Suprapubic skin (tissue), 4 donors: ENCODE measurements at regions not wholly inside any gene's neighbourhood (a gene's known extent, or its start where the extent isn't known, plus 50 kb on each side); places are given as distances from the start of the nearest gene placed in this dataset.

ENCODE experiments used
- DNase-seq, 2 donors: peaks; one replicate each; pipeline ENCODE4 v3.0.0-alpha.2; 2019; ENCODE audit warnings: low spot score in 2 of 2
- H3K27ac ChIP-seq: fragments of 200-600 bp; sonication (generic); one replicate; pipeline ENCODE4 v1.5.1; 2019
- H3K27me3 ChIP-seq: fragments of 200-600 bp; sonication (generic); one replicate; pipeline ENCODE4 v1.5.1; 2019
- H3K36me3 ChIP-seq: fragments of 200-600 bp; sonication (generic); one replicate; pipeline ENCODE4 v1.5.1; 2019
- H3K4me1 ChIP-seq: fragments of 200-600 bp; sonication (generic); one replicate; pipeline ENCODE4 v1.5.1; 2019
- H3K4me3 ChIP-seq: fragments of 200-600 bp; sonication (generic); one replicate; pipeline ENCODE4 v1.5.1; 2019; ENCODE audit warnings: mild to moderate bottlenecking
- H3K9me3 ChIP-seq: fragments of 200-600 bp; sonication (generic); one replicate; pipeline ENCODE4 v1.5.1; 2019
- EP300 ChIP-seq: sonication (generic); formaldehyde crosslinking; IDR thresholded peaks from one replicate; pipeline ENCODE4 v1.6.1; 2017; ENCODE audit warnings: antibody characterized with exemption
- POLR2A ChIP-seq, 2 donors: fragments of 450-650 bp; IDR thresholded peaks; one replicate each; pipeline ENCODE4 v1.6.1; 2017; ENCODE audit warnings: antibody characterized with exemption in 2 of 2, mild to moderate bottlenecking in 2 of 2, moderate library complexity in 2 of 2
- POLR2AphosphoS5 ChIP-seq, 3 donors: sonication (generic); formaldehyde crosslinking; IDR thresholded peaks; one replicate each; pipeline ENCODE4 v1.6.1; 2017; ENCODE audit warnings: antibody characterized with exemption in 3 of 3
- WGBS: methylation state at CpG from one replicate; pipeline ENCODE4 v1.1.5; 2018; 5-methylcytosine and 5-hydroxymethylcytosine counted together
- TF ChIP-seq, protein P1 (sequence below), 2 donors: fragments of 200-600 bp in 1 of 2; fragments of 450-650 bp in 1 of 2; sonication (generic) in 1 of 2; IDR thresholded peaks; one replicate each; pipeline ENCODE4 v1.5.1; 2016 to 2019; ENCODE audit warnings: antibody characterized with exemption in 2 of 2, mild to moderate bottlenecking in 1 of 2, moderate library complexity in 1 of 2

DNA sequence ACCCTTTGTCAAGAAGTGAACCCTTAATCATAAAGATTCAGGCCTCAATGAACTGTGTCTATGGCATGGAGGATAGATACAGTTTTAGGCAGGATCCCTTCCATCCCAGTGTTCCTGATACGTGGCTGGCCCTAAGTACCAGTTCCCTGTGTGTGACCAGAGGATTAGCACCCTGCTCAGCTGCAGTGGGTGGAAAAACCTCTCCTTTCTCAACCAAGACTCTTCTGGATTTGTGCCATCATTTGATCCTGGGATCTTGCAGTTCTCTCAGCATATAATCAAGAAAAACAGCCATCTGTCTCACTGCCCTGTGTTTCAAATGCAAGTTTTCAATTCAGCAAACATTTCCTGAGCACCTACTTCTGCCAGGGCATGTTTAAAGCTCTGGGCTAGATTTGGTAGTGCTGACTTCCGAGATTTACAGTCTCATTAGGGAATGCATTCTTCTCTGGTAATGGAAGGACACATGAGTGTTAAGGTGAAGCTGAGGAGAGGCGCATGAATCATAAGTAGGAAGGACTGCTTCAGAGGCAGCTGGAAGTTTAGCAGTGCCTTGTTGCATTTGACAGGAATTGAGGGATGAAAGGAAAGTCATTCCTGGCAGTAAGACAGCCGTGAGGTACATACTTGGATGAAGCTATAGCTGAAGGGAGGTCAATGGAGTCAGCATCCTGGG is 388.3 kb downstream of the MFSD1 start:
- 51% methylated on average over 4 of the region's 4 CpGs for WGBS
- no peak overlapping the region for H3K27ac ChIP-seq
- H3K9me3 ChIP-seq: no peaks in the 10 kb centered on the region
- H3K36me3 ChIP-seq: no peaks in the 10 kb centered on the region
- H3K4me3 ChIP-seq: no peak overlapping the region
- TF ChIP-seq POLR2A (IDR thresholded peaks at IDR 0.05) (no peak), POLR2AphosphoS5 (IDR thresholded peaks at IDR 0.05) (no peak), EP300 (no peak)
- TF ChIP-seq, protein P1, sequence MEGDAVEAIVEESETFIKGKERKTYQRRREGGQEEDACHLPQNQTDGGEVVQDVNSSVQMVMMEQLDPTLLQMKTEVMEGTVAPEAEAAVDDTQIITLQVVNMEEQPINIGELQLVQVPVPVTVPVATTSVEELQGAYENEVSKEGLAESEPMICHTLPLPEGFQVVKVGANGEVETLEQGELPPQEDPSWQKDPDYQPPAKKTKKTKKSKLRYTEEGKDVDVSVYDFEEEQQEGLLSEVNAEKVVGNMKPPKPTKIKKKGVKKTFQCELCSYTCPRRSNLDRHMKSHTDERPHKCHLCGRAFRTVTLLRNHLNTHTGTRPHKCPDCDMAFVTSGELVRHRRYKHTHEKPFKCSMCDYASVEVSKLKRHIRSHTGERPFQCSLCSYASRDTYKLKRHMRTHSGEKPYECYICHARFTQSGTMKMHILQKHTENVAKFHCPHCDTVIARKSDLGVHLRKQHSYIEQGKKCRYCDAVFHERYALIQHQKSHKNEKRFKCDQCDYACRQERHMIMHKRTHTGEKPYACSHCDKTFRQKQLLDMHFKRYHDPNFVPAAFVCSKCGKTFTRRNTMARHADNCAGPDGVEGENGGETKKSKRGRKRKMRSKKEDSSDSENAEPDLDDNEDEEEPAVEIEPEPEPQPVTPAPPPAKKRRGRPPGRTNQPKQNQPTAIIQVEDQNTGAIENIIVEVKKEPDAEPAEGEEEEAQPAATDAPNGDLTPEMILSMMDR (IDR thresholded peaks at IDR 0.05): no peak
- no peaks in the 10 kb centered on the region for H3K27me3 ChIP-seq
- H3K4me1 ChIP-seq: no peaks in the 10 kb centered on the region
- DNase-seq: no peak

DNA sequence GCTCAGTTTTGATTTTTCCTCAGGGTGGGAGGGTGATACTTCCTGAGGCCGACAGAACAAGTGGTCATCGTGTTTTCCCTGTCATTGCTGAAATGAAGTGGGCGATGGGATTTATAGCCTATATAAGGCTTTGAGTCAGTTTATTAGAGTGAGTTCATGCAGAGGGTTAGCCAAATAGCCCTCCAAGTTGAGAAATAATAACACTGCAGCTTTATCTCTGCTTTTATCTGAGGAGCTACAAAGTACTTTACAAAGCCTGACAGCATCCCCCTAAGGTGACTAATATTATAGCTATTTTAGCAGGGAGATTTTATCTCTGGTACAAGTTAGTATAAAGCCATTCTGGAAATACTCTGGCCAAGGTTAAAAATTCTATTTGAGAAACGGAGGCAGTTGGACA is 389.6 kb downstream of the MFSD1 start:
- H3K36me3 ChIP-seq: no peaks in the 10 kb centered on the region
- H3K27ac ChIP-seq: no peak overlapping the region

DNA sequence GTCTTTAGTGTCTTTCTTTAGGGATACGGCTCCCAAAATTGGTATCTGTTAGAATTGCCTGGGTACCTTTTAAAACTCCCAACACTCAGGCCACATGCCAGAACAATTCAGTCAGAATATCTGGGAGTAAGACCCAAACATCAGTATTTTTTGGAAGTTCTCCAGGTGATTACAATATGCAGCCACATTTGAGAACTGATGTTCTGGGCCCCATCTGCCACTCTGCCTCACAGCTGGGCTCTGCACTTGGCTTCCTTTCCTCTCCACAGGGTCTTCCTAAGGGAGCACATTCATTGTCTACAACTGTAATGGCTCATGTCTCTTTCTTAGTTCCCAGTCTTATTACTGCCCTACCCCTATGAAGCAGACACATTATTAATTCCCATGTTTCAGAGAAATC is 394.5 kb downstream of the MFSD1 start:
- TF ChIP-seq POLR2A (IDR thresholded peaks at IDR 0.05) (no peak), POLR2AphosphoS5 (IDR thresholded peaks at IDR 0.05) (no peak), EP300 (no peak)
- TF ChIP-seq, protein P1 (IDR thresholded peaks at IDR 0.05): no peak
- Histone ChIP-seq H3K4me3 (no peak overlapping the region), H3K9me3 (no peaks in the 10 kb centered on the region), H3K27ac (no peak overlapping the region), H3K27me3 (no peaks in the 10 kb centered on the region), H3K36me3 (no peaks in the 10 kb centered on the region), H3K4me1 (no peaks in the 10 kb centered on the region)
- DNase-seq: no peak
- WGBS: 90% methylated on average over 1 of the region's 1 CpG

More for the DNA sequence above, 389.6 kb downstream of the MFSD1 start:
- WGBS: 64% methylated on average over 4 of the region's 4 CpGs
- H3K9me3 ChIP-seq: no peaks in the 10 kb centered on the region
- no peak overlapping the region for H3K4me3 ChIP-seq
- no peaks in the 10 kb centered on the region for H3K4me1 ChIP-seq
- DNase-seq: no peak
- H3K27me3 ChIP-seq: no peaks in the 10 kb centered on the region
- no peak for TF ChIP-seq POLR2A (IDR thresholded peaks at IDR 0.05)
- TF ChIP-seq EP300: no peak
- no peak for TF ChIP-seq POLR2AphosphoS5 (IDR thresholded peaks at IDR 0.05)
- TF ChIP-seq, protein P1 (IDR thresholded peaks at IDR 0.05): no peak

DNA sequence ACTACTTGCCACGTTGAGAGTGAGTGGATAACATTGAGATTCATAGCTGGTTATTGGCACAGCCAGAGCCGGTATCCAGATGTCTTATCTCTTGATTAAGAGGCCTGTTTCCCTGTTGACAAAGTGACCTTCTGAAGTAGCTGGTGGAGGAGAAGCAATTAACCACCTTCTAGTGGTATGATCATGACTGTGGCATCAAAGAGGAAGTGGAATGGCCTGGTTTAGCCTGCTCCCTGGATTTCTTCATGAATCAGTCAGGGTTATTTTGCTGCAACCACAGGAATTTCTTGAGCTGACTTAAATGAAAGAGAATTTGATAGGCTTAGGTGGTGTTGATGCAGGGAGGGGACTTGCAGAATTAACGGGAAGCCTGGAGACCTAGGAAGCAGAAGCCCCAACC is 398.3 kb downstream of the MFSD1 start:
- no peaks in the 10 kb centered on the region for H3K36me3 ChIP-seq
- H3K27ac ChIP-seq: no peak overlapping the region
- DNase-seq: no peak
- H3K4me1 ChIP-seq: no peaks in the 10 kb centered on the region
- TF ChIP-seq POLR2A (IDR thresholded peaks at IDR 0.05) (no peak), POLR2AphosphoS5 (IDR thresholded peaks at IDR 0.05) (no peak), EP300 (no peak)
- TF ChIP-seq, protein P1 (IDR thresholded peaks at IDR 0.05): no peak
- no peaks in the 10 kb centered on the region for H3K9me3 ChIP-seq
- H3K4me3 ChIP-seq: no peak overlapping the region
- no peaks in the 10 kb centered on the region for H3K27me3 ChIP-seq
- 72% methylated on average over 3 of the region's 3 CpGs for WGBS

DNA sequence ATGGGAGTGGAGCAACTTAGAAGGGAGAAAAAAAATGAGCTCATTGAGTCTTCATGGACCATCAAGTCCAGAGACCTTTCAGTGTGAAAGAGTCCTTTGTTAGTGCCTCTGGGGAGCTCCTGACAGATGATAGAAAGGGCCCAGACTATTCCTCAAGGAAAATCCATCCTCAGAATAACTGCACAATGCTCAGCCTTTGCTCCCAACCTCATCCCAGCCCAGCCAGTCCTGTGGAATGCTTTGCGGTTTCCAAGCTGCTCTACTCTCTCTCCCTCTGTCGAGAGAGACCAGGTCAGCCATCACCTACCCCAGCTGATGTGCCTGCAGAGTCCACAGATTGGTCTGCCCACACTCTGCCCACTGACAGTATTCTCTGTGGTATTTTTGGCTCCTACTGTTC is 406.2 kb downstream of the MFSD1 start:
- Histone ChIP-seq H3K4me3 (no peak overlapping the region), H3K9me3 (no peaks in the 10 kb centered on the region), H3K27me3 (no peaks in the 10 kb centered on the region), H3K27ac (no peak overlapping the region), H3K4me1 (no peaks in the 10 kb centered on the region), H3K36me3 (no peaks in the 10 kb centered on the region)
- TF ChIP-seq EP300 (no peak), POLR2AphosphoS5 (IDR thresholded peaks at IDR 0.05) (no peak), POLR2A (IDR thresholded peaks at IDR 0.05) (no peak)
- TF ChIP-seq, protein P1 (IDR thresholded peaks at IDR 0.05): no peak
- WGBS: 83% methylated on average over 2 of the region's 2 CpGs
- DNase-seq: no peak
